T-helper 1 cell (primary cell): ENCODE measurements at regions not wholly inside any gene's neighbourhood (a gene's known extent, or its start where the extent isn't known, plus 50 kb on each side); places are given as distances from the start of the nearest gene placed in this dataset.

Experiments used
- DNase-seq, 5 donors: peaks; one replicate each; pipeline ENCODE4 v3.0.0-alpha.2; 2012 to 2020

DNA sequence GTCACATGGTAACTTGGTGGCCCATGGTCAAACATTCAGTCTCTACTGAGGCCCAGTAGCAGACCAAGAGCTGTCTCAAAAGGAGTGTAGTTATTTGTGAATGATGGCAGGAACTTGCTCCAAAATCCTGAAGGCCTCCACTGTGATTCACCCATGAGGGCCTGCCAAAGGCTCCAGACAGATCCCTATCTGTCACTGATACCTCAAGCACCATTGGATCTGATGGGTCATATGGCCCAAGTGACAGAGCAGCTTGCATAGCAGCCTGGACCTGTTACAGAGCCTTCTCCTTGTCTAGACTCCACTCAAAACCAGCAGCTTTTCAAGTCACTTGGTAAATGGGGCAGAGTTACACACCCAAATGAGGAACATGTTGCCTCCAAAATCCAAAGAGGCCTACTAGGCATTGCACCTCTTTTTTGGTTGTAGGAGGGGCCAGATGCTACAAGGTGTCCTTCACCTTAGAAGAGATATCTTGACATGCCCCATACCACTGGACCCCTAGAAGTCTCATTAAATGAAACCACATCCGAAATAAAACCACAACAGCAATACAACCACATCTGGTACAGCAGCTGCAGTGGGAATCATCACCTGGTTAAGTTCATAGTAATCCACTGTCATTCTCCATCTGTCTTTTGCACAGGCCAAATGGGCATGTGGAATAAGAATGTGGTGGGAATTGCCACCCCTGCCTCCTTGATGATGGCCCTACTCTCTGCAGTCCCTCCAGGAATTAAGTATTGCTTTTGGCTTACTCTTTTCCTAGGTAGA, 150.4 kb upstream of the MAX start:
- no peak for DNase-seq

DNA sequence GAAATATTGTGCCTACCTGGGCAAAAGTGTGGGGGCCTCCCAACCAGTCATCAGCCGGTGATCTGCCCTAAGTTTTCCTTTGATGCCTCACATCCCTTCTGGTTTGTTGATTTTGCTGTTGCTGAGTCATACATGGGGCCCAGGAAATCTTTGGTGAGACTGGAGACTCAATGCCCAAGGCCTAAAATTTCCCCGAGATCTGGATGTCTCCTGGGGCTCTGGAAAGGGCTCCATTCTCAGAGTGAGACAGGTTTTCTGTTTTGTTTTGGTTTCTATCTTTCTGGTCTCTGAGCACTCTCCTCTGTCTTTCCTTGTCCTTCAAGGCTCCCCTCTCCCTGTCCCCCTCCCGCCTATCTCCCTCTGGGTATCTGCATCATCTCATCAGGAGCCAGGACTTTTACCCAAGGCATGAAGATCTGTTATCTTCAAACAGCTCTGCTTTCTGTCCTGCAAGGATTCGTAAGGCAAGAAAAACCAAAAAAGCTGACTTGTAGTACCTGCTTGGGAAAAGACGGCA, 152.8 kb upstream of the MAX start:
- no peak for DNase-seq

DNA sequence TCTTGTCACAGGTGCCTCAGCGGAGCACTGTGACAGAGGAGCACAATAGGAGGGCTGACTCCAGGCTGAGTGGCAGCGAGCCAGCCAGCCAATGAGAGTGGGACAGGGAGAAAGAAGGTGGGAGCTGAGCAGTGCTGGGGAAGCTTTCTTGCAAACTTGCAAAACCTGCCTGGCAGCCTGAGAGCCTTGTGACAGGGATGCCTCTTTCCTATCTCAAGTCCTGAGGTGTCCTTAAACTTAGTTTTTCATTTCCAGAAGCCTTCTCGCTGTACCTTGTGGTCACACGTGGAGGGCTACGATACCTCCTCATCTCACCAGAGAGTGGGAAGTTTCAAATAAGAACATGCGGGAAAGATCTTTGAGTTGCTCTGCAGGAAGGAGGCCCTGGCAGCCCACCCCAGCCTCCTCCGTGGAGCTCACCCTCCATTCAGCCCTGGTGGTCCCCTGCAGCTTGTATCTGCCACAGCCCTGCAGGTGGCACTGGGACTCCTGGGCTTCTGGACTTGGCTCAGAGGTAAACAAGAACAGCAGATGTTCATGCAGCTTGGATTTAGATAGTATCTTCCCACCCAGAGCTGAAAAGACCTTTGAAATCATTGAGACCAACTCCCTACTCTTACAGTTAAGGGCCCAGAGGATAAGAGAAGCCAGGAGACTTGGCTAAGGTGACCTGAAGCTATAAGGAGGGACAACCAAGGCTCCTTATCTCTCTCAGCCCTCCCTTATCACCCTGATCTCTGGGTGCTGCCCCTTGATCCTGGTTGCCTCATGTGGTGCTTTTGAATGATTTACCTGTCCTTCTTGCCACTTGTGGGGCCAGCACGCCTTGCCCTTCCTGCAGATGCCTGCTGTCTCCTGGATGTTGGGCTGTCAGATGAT, 153.5 kb upstream of the MAX start:
- DNase-seq = no peak

DNA sequence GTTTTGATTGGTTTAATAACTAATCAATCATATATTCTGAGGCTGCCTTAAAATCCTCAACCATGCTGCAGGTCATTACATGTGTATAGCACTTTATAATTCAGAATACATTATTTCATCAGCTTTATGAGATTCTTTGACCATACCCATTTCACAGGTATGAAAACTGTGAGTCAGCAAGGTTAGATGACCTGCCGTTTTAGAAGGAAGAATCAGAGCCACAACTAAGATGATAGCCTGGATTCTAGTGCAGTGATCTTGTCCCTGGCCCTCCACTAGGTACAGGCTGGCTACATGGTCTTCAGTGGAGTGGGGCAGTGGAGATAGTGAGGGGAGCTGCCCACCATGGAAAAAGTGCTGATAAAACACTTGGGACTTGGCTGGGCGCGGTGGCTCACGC, 154.4 kb upstream of the MAX start:
- DNase-seq = no peak

DNA sequence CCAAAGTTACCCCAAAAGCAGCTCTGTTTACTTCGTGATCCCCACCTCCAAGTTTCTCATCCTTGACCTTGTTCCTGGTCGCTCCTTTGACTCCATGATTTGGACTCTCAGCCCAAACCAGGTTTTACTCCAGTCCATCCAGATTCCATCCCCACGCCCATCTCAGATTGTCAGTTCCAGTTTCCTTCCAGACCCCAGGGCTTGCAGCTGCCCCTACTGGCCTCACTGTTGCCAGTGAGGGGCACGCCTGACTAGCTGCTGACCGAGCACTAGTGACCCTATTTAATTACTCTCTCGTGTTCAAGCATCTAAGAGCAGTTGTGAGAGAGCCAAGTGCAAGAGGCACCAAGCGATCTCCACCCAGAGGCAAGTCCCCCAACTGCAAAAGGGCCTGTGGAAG, 155.1 kb upstream of the FUT8 start:
- DNase-seq = no peak

DNA sequence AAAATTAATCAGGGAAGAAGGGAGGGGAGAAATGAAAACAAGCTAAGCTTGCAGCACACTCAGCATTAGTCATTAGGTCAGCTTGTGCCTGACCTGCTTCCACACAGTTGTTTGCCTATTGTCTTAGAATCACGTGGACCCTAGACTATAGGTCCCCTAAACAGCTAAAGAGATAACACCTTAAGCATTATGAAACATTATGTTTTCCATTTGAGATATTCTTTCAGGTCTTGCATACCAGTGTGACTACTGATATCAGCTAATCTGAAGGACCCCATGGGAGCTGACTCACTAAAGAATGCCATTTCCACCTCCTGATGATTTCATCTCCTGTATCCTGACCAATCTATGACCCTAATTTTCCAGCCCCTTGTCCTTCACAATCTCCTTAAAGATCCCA, 154.1 kb upstream of the FUT8 start:
- no peak for DNase-seq

DNA sequence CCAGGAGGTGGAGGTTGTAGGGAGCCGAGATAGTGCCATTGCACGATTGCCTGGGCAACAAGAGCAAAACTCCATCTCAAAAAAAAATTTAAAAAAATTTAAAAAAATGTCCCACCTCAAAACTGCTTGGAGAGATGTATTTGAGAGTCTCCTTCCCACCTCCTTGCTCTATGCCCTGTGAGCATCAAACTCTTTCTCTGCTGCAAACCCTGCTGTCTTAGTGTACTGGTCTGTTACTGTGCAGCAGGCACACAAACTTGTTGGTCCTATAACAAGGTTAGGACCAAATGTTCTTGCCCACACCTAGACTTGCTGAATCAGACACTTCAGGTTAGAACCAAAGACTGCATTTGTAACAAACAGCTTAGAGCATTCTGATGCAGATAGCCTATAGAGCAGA, 153.5 kb upstream of the FUT8 start:
- no peak for DNase-seq

DNA sequence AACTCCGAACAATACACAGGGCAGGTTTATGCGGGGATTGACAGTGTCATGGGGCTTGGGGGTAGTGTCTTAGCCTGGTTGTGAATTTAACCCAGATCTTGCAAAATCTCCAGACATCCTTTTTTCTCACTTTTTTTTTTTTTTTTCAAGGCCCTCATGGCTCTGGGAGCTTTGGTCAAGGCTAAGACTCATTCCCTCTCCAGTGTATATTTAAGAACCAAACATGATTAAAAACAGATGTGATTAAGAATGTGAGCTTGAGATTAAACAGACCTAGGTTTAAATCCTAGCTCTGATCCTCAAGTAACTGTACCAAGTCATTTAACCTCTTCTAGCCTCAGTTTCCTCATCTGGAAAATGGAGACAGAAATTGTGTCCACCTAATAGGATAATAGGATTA, 151.7 kb upstream of the FUT8 start:
- DNase-seq = no peak

DNA sequence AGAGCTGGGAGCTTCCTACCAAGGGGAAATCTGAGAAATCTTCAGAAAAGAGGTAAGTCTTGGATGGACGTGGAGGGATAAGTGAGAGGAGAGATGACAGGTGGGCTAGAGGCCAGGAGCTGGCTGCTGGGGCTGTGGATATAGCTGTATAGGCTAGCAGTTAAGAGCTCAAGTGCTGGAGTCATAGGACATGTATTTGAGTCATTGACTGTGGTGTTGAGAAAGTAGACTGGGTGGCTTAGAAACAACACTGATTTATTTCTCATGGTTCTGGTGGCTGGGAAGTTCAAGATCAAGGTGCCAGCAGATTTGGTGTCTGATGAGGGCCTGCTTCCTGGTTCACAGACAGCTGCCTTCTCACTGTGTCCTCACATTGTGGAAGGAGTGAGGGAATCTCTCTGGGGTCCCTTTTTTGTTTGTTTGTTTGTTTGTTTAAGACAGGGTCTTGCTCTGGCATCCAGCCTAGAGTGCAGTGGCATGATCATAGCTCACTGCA, 151.1 kb upstream of the FUT8 start:
- DNase-seq = no peak

DNA sequence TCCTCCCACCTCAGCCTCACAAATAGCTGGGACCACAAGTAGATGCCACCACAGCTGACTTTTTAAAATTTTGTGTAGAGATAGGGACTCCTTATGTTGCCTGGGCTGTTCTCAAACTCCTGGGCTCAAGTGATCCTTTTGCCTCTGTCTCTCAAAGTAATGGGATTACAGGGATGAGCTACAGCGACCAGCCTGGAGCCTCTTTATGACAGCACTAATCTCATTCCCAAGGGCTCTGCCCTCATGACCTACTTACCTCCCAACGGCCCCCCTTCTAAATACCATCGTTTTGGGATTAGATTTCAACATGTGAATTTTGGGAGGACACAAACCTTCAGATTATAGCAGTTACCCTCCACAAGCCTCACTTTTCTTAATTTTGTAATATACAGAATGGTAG, 150.6 kb upstream of the FUT8 start:
- no peak for DNase-seq

DNA sequence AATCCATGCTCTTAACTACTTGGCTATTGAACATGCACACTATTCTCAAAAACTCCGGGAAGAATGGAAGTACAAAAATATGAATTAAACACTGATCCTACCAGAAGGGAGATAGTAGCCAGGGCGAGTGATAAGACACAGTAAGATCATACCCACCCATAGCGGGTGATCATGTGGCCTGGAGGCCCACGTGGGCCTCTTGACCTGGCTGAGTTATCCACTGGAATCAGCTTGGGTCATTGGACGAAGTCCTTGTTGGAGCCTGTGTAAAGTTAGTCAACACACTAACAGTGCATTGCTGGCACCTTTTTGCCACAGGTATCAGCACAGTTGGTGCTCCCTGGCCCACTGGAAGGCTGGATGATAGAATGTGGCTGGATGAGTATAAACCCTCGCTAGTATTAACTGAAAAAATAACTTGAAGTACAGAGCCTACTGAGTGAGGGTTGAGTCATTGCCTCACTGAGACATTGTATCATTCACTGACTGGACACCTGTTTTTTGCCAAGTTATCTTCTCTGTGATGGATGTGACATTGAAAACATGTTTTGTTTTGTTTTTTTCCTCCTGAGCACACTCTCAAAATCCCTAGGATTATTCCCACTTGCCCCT, 149.2 kb upstream of the FUT8 start:
- no peak for DNase-seq

DNA sequence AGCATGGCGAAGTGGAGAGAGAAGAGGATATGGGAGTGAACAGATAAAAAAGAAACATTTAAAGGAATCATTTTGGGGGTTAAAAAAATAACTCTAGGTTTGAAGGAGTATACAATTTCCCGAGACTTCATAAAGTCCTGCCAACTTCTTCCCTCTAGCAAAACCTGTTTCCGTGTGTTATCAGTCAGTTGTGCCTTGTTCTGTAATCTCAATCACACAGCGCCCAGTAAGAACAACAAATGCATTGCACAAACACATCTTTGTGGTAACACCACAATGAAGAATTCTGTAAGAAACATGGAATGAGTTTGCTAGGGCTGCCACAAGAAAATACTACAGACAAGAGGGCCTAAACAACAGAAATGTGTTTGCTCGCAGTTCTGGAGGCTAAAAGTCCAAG, 144.7 kb upstream of the FUT8 start:
- DNase-seq = no peak

DNA sequence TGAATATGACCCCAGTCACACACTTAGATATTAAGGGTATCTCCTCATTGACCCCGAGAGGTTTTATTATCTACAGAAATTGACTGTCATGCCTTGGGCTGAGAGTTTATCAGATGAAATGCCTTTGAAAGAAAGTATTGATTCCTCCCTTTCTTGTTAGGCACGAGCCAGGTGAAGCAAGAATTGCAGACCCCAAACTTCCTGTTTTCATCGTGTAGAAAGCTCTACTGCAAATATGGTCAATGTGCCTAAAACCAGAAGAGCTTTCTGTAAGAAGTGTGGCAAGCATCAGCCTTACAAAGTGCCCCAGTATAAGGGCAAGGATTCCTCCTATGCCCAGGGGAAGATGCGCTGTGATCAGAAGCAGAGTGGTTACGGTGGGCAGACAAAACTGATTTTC, 143.9 kb upstream of the FUT8 start:
- DNase-seq = no peak

DNA sequence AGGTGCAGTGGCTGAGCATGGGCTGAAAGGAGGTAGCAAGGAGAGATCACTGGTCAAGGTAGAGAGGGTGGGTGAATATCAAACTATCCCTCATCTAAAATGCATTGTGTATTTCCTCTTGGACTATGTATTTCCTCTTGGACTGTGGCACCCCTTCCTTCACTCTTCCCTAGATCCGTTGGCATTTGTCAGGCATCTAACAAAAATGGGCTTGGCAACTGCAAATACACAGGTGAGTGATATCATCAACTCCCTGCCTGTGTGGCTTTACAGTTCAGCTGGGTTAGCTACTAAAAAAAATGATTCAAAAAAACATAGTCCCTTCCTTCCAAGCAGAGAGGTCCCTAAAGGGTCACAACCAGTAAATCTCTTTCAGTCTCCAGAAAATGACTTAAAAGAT, 142.8 kb upstream of the FUT8 start:
- DNase-seq = no peak

DNA sequence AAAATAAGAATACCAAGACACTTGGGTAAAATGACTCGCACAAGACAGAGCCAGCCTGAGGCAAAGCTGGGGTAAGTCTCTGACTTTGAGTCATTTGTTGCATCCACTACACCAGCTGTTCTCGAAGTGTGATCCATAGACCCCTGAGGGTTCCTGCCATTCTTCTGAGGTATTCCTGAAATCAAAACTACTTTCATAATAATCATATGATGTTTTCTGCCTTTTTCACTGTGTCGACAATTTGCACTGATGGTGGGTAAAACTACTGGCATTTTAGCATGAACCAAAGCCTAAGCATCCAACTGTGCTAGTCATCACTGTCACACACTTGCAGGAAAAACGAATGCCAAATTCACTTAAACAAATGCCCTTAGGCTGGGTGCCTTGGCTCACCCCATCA, 135.5 kb upstream of the FUT8 start:
- no peak for DNase-seq

DNA sequence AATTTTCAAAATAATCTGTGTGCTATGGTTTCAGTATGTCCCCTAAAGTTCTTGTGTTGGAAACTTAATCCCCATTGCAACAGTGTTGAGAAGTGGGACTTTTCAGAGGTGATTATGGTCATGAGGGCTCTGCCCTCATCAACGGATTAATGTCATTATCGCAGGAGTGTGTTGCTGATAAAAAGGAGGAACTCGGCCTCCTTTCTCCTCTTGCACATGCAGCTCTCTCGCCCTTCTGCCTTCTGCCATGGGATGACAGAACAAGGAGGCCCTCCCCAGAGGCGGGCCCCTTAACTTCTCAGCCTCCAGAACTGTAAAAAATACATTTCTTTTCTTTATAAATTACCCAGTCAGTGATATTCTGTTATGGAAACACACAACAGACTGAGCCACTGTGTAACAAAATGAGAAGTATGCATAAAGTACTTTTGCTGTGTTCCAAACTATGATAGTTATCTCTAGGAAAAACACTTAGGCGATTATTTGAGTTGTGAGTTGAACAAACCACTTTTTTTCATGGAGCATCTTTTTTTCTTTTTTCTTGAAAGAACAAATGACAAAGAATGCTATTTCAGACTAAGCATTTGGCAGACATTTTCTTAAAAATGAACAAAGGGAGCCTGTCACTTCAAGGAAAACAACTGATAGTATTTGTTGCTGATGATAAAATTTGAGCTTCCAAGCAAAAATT, 134.8 kb upstream of the FUT8 start:
- no peak for DNase-seq

DNA sequence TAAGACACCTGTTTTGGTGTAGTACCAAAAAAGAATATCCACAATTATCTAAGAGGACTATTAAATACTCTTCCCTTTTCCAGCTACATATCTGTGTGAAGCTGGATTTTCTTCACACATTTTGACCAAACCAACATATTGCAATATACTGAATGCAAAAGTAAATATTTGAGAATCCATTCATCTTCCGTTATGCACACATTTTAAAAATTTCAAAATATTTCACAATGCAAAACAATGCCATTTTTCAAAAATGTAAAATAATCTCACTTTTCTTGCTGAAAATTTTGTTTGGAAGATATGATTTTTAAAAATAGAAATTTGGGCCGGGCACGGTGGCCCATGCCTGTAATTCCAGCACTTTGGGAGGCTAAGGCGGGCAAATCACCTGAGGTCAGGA, 133.9 kb upstream of the FUT8 start:
- DNase-seq = no peak

DNA sequence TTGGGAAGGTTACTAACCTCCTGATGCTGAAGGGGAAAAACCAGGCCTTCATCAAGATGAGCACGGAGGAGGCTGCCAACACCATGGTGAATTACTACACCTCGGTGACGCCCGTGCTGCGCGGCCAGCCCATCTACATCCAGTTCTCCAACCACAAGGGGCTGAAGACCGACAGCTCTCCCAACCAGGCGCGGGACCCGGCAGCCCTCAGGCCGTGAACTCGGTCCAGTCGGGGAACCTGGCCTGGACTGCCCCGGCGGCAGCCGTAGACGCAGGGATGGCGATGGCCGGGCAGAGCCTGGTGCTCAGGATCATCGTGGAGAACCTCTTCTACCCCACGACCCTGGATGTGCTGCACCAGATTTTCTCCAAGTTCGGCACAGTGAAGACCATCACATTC, 133.0 kb upstream of the FUT8 start:
- no peak for DNase-seq

DNA sequence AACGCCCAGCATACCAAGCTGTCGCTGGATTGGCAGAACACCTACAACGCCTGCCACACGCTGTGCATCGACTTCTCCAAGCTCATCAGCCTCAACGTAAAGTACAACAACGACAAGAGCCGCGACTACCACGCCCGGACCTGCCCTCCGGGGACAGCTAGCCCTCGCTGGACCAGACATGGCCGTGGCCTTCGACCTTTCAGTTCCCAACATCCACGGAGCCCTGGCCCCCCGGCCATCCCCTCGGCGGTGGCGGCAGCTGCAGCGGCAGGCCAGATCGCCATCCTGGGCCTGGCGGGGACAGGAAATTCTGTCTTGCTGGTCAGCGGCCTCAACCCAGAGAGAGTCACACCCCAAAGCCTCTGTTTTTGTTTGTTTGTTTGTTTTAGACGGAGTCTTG, 132.6 kb upstream of the FUT8 start:
- no peak for DNase-seq

DNA sequence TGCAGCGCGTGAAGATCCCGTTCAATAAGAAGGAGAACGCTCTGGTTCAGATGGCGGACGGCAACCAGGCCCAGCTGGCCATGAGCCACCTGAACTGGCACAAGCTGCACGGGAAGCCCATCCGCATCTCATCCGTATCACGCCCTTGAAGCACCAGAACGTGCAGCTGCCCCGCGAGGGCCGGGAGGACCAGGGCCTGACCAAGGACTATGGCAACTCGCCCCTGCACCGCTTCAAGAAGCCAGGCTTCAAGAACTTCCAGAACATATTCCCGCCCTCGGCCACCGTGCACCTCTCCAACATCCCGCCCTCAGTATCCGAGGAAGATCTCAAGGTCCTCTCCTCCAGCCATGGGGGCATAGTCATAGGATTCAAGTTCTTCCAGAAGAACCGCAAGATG, 131.9 kb upstream of the FUT8 start:
- no peak for DNase-seq

DNA sequence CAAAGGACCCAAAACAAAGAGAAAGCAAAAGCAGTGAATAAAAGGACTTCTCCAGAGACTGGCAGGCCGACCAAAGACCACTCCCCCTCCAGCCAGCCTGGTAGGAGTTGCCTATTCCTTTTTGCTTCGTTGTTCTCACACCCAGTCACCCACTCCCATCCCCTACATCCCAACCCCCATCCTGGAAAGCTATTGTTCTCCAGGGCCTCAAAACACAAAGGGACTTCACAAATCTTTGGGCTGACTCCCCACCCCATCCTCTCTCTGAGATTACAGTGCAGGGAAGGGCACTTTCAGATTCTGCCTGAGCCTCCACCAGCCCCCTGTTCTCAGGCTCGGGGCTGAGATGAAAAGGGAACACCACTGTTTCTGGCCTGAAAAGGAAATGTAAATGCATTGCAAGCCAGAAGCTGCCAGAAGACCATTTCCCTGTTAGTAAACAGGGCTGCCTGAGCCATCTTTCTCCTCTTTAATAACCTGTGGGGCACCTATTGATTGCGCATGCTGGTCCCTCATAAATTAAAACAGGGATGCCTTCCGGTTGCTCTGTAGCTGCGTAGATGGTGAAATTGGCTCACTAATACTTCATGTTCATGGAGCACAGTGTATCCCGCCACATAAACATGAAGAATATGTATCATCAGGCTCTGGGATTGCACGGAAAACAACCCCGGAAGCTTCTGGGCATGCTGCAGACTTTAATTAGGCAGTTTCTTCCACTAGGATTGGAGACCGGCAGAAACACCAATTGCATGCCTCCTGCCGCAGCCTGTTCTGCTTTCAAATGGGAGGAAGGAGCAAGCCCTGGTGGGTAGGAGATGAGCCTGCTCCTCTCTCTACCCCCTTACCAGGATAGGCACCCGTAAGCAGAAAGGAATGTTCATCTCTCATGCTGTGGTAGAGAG, 130.3 kb upstream of the FUT8 start:
- peak in 1 of 5 donors; percentile 59 for DNase-seq

DNA sequence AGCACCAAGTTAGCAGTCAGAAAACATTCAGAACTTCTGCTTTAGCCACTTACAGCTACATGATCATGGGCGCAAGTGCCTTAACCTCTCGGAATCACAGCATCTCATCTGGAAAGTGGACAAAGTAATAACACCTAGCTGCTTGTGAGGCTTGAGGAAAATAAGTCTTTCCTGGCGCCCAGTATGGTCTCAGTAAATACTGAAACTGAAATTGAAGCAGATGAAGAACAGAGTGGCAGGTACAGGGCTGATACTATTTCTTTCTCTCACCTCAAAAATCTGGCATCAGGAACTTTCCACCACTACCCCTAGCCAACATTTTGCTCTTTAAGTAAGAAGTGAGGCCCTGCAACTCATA, 129.7 kb upstream of the FUT8 start:
- peak in 1 of 5 donors; percentile 40 for DNase-seq
